ENCODE measurements at regions not wholly inside any gene's neighbourhood (a gene's known extent, or its start where the extent isn't known, plus 50 kb on each side); places are given as distances from the start of the nearest gene placed in this dataset.
"Not testable (repeated sequence)": the region's sequence is repeated elsewhere in the genome, so short reads cannot be mapped to it uniquely, and the experiment has no call there.

DNA sequence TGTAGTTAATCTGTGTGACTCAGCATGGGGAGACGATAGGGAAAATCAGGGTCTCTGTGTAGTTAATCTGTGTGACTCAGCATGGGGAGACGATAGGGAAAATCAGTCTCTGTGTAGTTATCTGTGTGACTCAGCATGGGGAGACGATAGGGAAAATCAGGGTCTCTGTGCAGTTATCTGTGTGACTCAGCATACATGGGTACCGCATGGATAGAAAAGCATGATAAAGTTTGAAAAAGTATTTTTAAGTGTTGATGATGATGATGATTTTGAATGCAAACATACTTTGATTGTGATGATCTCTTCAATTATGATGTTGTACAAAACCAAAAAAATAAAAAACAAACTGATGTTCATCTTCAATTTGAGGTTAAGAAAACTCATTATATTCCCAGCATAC, 309.8 kb downstream of the TRIML1 start:
- DNase-seq (ENCODE audit: low read depth, low spot score); in situ Hi-C loops (cut with HindIII; ENCODE audit: low pct_unique_long_range_greater_than_20kb, low sequenced_read_pairs): not testable (repeated sequence)

DNA sequence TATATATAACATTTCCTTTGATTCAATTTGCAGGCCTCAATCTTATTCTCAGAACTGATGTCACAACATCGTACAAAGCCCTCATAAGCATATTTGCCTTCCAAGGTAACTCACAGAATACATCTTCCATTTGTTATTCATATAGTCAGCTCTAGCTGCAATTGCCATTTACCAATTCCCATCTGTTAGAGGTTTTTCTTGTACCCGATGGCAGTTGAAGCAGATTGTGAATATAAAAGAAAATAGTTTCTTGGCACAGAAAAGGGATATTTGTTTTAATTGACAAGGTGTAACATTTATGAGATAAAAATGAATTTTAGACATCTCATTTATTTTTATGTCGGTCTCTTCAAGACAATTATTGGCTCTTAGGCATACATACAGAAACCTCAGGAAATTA, 311.3 kb downstream of the TRIML1 start:
- in situ Hi-C loops (cut with HindIII; ENCODE audit: low pct_unique_long_range_greater_than_20kb, low sequenced_read_pairs): no loop called here
- no peak for DNase-seq (ENCODE audit: low read depth, low spot score)

DNA sequence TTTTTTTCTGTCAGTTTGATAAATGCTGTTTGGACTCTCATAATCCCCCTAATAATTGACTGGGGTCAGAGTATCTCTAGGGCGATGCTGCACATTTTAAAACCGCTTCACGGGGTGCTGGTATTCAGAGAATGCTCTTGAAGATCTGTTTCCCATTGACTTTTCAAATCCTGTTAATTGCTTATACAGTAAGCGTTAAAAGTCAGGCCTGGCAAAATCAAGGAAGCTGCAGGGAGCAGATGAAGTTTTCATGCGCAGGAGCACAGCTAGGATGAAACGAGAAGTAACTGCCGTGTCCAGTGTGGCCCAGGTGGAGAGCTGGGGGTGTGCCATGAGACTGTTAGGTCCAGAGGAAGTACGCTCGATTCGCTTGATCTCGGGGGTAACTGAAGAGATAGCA, 312.9 kb downstream of the TRIML1 start:
- in situ Hi-C loops (cut with HindIII; ENCODE audit: low pct_unique_long_range_greater_than_20kb, low sequenced_read_pairs): no loop called here
- DNase-seq (ENCODE audit: low read depth, low spot score): no peak

DNA sequence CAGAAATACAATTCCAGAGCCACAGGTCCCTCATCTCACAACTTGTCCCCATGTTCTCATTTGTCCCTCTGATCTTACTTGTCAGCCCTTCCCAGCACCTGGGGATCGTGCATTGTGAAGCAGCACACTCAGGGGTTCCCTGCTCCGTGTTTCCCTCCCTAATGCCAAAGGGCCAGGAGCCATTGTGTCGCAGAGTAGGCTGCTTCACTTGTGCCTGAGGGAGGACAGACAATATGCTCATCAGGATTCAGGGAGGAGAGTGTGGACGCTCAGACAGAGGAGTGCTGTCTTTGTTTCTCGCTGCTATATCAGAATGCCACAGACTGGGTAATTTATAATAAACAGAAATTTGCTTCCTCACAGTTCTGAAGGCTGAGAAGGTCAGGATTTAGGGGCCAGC, 315.3 kb downstream of the TRIML1 start:
- in situ Hi-C loops (cut with HindIII; ENCODE audit: low pct_unique_long_range_greater_than_20kb, low sequenced_read_pairs): no loop called here
- DNase-seq (ENCODE audit: low read depth, low spot score): no peak

DNA sequence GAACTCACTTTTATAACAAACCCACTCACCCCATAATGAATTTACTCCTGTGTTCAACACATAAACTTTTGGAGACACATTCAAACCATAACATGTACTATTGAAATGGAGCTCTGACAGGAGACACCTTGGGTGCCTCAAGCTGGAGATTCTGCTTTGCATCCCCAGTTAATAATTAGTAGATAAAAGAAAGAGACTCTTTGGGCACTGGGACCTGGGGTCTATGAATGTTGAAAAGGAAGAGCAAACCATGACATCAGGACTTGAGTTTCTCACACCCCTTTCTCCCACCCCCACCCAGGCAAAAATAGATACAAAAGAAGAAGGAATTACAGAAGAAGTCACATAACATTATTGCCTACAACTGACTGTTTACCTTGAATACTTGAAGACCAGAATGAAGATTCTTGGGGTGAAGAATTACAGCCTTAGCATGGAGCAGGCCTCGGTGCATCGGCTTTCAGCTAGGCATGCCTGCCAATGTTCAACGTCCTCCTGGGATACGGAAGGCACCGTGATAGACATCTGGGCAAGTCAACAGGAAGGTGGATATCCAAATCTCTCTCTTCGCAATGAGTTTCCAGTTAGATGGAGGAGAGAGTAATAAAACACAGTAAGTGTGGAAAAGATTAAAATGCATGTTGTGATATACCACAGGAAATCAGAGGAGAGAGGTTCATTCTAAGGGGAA, 316.0 kb downstream of the TRIML1 start:
- no peak for DNase-seq (ENCODE audit: low read depth, low spot score)
- in situ Hi-C loops (cut with HindIII; ENCODE audit: low pct_unique_long_range_greater_than_20kb, low sequenced_read_pairs): no loop called here

DNA sequence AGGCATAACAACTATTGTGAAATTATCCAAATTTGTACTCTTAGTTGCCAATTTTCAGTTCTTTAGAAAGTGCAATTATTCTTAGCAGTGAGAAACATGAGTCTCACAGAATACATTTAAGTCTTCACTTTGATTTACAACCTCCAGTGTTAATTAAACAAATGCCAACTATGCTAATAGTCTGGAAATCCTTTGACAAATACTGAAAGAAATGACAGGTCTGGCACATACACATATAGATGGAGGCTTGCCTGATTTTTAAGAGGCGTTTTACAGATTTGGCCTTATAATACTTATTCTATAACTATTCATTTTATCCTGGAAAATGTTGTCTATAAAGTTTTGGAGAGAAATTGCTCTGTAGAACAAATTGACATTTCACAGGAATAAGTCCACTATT, 320.1 kb downstream of the TRIML1 start:
- DNase-seq (ENCODE audit: low read depth, low spot score): no peak
- in situ Hi-C loops (cut with HindIII; ENCODE audit: low pct_unique_long_range_greater_than_20kb, low sequenced_read_pairs): no loop called here

DNA sequence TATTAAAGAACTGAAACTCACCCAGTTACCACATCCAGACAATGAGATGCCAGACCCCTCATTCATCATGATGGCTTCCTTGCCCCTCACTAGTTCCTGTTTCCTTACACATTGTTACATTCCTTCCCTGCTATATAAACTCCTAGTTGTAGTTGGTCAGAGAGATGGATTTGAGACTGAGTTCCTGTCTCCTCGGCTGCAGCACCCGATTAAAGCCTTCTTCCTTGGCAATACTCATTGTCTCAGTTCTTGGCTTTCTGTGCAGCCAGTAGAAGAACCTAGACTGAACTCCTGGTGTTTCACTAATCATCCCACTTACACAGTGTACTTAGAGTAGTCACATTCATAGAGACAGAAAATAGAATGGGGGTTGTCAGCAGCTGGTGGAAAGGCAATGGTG, 324.7 kb downstream of the TRIML1 start:
- in situ Hi-C loops (cut with HindIII; ENCODE audit: low pct_unique_long_range_greater_than_20kb, low sequenced_read_pairs): no loop called here
- DNase-seq (ENCODE audit: low read depth, low spot score): no peak

DNA sequence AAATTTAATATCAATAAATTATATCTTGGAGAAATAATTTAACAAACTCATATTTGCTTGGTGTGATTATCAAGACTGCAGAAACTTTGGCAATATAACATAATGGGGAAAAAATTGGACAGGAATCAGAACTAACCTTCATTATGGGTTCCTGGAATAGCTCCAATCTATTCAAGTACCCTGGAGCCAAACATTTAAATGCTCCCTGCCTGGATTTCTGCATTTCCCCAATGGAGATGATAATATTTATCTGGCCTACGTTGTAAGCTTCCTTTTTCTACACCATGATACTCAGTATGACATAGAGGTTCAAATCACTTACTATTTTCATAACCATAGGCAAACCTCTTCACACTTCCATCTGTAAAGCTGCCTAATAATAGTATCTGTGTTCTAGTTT, 326.8 kb downstream of the TRIML1 start:
- DNase-seq (ENCODE audit: low read depth, low spot score): no peak
- in situ Hi-C loops (cut with HindIII; ENCODE audit: low pct_unique_long_range_greater_than_20kb, low sequenced_read_pairs): no loop called here

DNA sequence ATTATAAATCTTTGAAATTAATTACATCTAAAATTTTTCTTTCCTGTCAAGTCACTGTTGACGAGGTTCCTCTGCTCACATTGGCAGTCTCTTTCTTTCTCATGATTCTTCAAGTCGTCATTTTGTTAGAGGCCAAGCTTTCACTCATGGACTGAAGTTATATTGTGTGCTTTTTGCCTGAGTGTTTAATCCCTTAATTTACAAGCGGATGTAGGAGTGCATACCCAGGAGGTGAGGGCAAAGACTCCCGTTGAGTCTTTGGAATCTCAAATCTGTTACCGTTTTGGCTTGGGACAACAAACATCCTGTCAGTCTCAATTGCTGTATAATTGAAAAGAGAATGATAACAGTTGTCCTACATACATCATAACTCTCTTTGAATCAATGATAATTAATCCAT, 345.0 kb downstream of the TRIML1 start:
- DNase-seq (ENCODE audit: low read depth, low spot score): no peak
- in situ Hi-C loops (cut with HindIII; ENCODE audit: low pct_unique_long_range_greater_than_20kb, low sequenced_read_pairs): no loop called here

DNA sequence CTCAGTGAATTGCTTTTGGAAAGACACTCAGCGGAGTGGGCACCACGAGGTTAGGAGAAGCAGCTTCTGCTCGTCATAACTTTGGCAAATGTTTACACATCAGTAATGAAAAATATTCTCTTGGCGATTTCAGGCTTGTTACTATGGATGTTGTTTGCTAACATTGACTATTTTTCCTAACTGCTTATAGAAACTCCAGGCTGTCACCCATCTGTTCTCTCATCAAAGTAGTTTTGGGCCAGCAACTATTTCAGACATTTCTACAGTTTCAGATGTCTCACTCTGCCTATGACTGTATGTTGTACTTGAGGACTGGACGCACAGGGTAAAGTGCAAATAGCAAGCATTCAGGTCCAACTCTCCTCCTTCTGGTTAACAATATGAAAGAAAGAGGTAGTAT, 346.7 kb downstream of the TRIML1 start:
- in situ Hi-C loops (cut with HindIII; ENCODE audit: low pct_unique_long_range_greater_than_20kb, low sequenced_read_pairs): no loop called here

DNA sequence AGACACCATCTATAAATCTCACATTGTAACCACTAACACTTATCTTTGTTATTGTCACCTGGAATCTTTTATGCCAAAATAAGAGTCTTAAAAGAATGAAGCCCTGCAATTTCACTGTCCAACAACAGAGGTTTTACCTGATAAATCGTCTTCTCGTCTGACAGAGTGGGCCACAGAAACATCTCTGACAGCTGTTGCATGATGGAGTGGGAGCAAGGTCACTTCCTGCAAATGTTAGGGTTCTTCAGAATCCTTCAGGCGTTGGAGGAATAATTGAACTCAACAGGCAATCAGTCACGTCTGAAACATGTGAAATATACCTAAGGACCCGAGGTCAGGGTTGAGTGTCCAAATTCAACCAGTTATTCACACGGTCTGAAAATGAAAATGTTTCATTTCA, 353.6 kb downstream of the TRIML1 start:
- no peak for DNase-seq (ENCODE audit: low read depth, low spot score)
- in situ Hi-C loops (cut with HindIII; ENCODE audit: low pct_unique_long_range_greater_than_20kb, low sequenced_read_pairs): no loop called here

More for the DNA sequence above, 346.7 kb downstream of the TRIML1 start:
- no peak for DNase-seq (ENCODE audit: low read depth, low spot score)

DNA sequence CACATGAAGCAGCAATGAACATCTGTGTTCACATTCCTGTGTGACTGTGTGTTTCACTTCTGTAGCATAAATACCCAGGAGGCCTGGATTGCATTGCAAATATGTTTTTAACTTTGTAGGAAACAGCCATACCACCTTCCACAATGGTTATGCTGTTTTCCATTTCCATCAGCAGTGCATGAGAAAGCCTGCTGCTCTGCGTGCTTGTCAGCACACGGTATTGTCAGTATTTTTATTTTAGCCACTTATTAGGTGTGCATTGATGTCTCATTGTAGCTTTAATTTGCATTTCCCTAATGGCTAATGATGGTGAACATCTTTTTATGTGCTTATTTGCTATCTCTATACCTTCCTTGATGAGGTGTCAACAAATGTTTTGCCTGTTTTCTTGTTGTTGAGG, 355.9 kb downstream of the TRIML1 start:
- no peak for DNase-seq (ENCODE audit: low read depth, low spot score)
- in situ Hi-C loops (cut with HindIII; ENCODE audit: low pct_unique_long_range_greater_than_20kb, low sequenced_read_pairs): no loop called here

DNA sequence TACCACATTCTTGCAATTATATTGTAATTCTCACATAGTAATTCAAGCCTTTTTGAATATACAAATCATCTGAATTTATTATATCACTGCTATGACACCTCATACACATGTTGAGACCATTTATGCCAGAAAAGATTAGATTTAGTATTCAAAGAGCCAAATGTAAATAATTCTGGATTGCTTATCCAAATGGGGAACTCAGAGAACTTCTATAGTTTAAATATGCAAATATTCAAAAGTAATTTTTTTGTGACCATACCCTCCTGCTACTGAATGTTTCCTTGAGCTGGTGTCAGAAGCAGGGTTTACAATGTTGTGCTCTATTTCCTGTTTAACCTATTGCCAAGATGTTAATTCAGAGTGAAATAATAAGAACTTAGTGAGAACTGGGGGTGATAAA, 372.2 kb downstream of the TRIML1 start:
- no peak for DNase-seq (ENCODE audit: low read depth, low spot score)
- in situ Hi-C loops (cut with HindIII; ENCODE audit: low pct_unique_long_range_greater_than_20kb, low sequenced_read_pairs): no loop called here

DNA sequence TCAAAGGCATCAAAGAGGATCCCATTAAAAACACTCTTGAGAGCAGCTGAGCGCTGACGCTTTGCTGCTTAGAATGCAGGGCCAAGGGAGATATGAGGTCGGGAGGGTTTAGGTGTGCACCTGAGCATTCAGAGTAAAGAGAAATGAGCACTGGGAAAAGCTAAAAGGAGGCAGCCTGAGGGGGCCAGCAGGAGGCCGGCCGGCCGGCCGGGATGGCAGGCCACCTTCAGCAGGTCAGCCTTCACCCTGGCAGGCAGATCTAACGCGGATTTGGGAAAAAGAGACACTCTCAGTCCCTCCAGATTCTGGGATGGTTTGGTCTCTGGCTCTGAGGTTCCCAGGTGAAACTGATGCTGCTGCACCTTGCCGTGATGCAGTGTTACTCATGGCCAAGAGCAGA, 393.5 kb downstream of the TRIML1 start:
- in situ Hi-C loops (cut with HindIII; ENCODE audit: low pct_unique_long_range_greater_than_20kb, low sequenced_read_pairs): no loop called here
- DNase-seq (ENCODE audit: low read depth, low spot score): no peak

DNA sequence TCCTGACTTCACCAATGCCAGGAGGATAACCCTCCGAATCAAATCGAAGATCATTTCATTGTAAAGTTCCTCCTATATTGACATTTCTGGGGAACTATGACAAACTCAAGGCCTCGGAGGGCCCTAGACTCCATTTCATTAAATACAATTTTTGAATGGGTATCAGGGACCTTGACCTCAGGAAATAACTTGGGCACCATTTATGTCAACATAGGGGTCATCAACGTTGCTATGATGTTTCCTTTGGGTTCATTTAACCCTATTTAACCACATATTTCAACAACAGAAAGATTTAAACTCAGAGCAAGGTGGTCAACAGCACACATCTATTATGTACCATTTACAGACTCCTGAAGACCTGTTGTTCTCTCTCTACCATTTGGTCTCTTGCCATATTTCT, 395.1 kb downstream of the TRIML1 start:
- in situ Hi-C loops (cut with HindIII; ENCODE audit: low pct_unique_long_range_greater_than_20kb, low sequenced_read_pairs): no loop called here
- DNase-seq (ENCODE audit: low read depth, low spot score): no peak

DNA sequence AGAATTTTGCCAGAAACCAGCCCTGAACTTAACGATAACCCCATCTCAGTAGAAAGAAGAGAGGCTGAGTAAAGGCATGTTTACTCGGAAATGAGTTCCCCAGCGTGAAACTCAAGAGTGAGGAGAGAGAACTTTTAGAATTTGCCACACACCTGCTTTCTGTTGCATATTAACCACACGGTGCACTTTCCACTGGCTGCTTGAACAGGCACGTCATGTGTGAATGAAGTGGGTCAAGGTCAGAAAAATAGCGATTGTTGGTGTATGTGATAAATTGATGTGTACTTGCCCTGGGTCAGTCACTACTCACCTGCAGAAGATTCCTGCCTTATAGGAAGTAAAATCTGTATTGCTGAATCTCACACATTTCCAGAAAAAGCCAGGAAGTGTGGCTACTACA, 395.7 kb downstream of the TRIML1 start:
- DNase-seq (ENCODE audit: low read depth, low spot score): no peak
- in situ Hi-C loops (cut with HindIII; ENCODE audit: low pct_unique_long_range_greater_than_20kb, low sequenced_read_pairs): no loop called here

DNA sequence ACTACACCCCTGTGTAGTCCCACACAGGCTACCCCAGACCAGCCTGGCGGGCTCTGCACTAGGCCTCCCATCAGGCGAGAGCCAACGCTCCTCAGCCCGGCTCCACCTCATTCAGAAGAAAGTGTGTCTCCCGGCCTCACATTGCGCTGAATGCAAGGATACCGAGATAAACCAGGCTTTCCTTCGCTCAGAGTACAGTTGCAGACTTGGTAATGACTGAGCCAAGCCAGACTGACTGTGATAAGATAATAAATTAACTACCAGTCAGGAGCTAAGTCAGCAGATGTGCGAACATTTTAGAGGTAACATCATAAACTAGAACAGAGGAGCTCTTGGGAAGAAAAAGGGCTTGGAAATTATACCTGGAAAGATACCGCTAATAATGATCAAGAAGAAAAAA, 397.6 kb downstream of the TRIML1 start:
- in situ Hi-C loops (cut with HindIII; ENCODE audit: low pct_unique_long_range_greater_than_20kb, low sequenced_read_pairs): no loop called here
- DNase-seq (ENCODE audit: low read depth, low spot score): no peak

DNA sequence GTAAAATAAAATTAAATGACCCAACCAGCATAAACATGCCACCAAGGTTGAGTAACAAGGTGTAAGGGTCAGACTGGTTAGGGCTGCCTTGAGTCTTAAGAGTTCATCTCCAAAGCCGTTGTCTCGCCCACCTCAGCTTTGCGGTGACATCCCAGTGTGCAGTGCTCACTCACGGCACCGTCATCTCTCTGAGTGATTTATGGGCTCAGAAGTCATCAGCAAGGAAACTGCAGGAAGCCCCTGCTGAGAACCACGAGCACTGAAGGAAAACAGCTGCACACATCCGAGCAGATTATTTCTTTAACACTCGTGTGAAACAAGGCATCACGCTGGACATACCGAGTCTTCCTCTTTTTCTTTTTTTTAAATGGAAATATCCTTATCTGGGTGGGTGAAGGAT, 411.1 kb downstream of the TRIML1 start:
- in situ Hi-C loops (cut with HindIII; ENCODE audit: low pct_unique_long_range_greater_than_20kb, low sequenced_read_pairs): no loop called here
- no peak for DNase-seq (ENCODE audit: low read depth, low spot score)

DNA sequence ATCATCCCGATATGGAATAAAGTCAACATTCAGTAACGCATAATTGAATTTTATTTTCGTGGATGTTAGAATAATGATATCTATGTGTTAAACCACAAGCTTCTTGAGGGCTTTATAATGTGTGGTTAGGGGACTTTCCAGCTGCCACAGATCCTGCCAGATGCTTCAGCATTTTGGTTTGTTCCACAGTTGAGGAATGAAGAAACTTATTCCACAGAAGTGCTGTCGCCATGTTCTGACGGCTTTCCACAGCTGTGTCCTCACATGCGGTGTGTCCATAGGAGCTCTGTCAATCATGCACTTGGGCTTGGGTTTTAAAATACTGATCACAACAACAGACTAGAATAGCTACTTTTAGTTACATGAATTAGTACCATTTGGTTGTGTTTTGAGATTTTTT, 411.9 kb downstream of the TRIML1 start:
- DNase-seq (ENCODE audit: low read depth, low spot score): no peak
- in situ Hi-C loops (cut with HindIII; ENCODE audit: low pct_unique_long_range_greater_than_20kb, low sequenced_read_pairs): no loop called here

DNA sequence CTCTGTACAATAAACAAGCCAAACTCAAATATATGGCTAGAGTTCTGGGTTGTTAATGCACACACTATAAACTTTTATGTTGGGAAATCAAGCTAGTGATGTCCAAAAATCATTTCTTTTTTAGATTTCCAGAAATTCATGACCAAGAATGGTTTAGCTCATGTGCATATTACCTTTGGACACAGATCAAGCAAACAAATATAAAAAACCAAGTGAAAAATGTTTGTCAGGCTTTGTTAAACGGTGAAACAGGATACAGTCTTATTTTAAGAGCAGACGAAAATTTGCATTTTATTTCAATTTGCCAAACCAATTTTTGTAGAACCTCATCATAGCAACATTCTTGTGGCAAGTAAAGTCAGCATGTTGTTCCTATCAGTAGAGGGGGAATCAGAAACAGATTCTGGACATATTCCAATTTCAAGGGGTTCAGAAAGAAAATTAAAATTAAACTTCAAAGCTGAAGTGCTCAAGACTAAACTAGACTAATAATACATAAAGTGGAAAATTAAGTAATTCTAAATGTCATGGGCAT, 413.6 kb downstream of the TRIML1 start:
- in situ Hi-C loops (cut with HindIII; ENCODE audit: low pct_unique_long_range_greater_than_20kb, low sequenced_read_pairs): no loop called here

More for the DNA sequence above, 413.6 kb downstream of the TRIML1 start:
- DNase-seq (ENCODE audit: low read depth, low spot score): no peak
